ENCODE measurements at regions not wholly inside any gene's neighbourhood (a gene's known extent, or its start where the extent isn't known, plus 50 kb on each side); places are given as distances from the start of the nearest gene placed in this dataset.
A peak's percentile ranks its signal among the peaks of the same experiment; 100 is the strongest.

- ATAC-seq: no peak
These were observed 100.5 kb downstream of the AASDH start for GRCh38 chr4:56286763-56287162.

- ATAC-seq: no peak
These were observed 103.9 kb downstream of the AASDH start for GRCh38 chr4:56283375-56283774.

- ATAC-seq: no peak
These were observed 105.3 kb downstream of the AASDH start for GRCh38 chr4:56282004-56282403.

- no peak for ATAC-seq
These were observed 110.7 kb downstream of the AASDH start for GRCh38 chr4:56276547-56276946.

- no peak for ATAC-seq
These were observed 113.9 kb downstream of the AASDH start for GRCh38 chr4:56273391-56273790.

GRCh38 chr4:56272927-56273326 lies 114.4 kb downstream of the AASDH start:
- ATAC-seq: no peak

- no peak for ATAC-seq
These were observed 115.3 kb downstream of the AASDH start for GRCh38 chr4:56272003-56272402.

- no peak for ATAC-seq
These were observed 116.2 kb downstream of the AASDH start for GRCh38 chr4:56271131-56271530.

GRCh38 chr4:56267558-56267957 lies 119.7 kb downstream of the AASDH start:
- ATAC-seq: no peak

- no peak for ATAC-seq
These were observed 122.4 kb downstream of the AASDH start for GRCh38 chr4:56264873-56265272.

- ATAC-seq: no peak
These were observed 126.3 kb downstream of the AASDH start for GRCh38 chr4:56261027-56261426.

- no peak for ATAC-seq
These were observed 127.0 kb downstream of the AASDH start for GRCh38 chr4:56260320-56260719.

- no peak for ATAC-seq
These were observed 127.6 kb downstream of the AASDH start for GRCh38 chr4:56259655-56260054.

GRCh38 chr4:56255820-56256219 lies 131.5 kb downstream of the AASDH start:
- no peak for ATAC-seq

GRCh38 chr4:56253666-56254305 lies 133.5 kb downstream of the AASDH start:
- no peak for ATAC-seq

- no peak for ATAC-seq
These were observed 134.6 kb downstream of the AASDH start for GRCh38 chr4:56252561-56253152.

GRCh38 chr4:56251556-56251955 lies 135.7 kb downstream of the AASDH start:
- no peak for ATAC-seq

- ATAC-seq: no peak
These were observed 136.5 kb downstream of the AASDH start for GRCh38 chr4:56250776-56251175.

- no peak for ATAC-seq
These were observed 139.6 kb downstream of the AASDH start for GRCh38 chr4:56247646-56248045.

GRCh38 chr4:56246233-56246610 lies 141.1 kb downstream of the AASDH start:
- ATAC-seq: no peak

- peak; percentile 57 for ATAC-seq
These were observed 141.6 kb downstream of the AASDH start for GRCh38 chr4:56245547-56246232.

GRCh38 chr4:56244681-56245080 lies 142.6 kb downstream of the AASDH start:
- ATAC-seq: no peak

- no peak for ATAC-seq
These were observed 144.2 kb downstream of the AASDH start for GRCh38 chr4:56243107-56243506.

GRCh38 chr4:56241500-56241899 lies 145.8 kb downstream of the AASDH start:
- no peak for ATAC-seq
